IPS DF 4.7 (cell line): ENCODE measurements at regions not wholly inside any gene's neighbourhood (a gene's known extent, or its start where the extent isn't known, plus 50 kb on each side); places are given as distances from the start of the nearest gene placed in this dataset.
A peak's percentile ranks its signal among the peaks of the same experiment; 100 is the strongest.
"Not testable (repeated sequence)": the region's sequence is repeated elsewhere in the genome, so short reads cannot be mapped to it uniquely, and the experiment has no call there.

Source experiments
- DNase-seq: peaks from one replicate; pipeline ENCODE4 v3.0.0-alpha.2; 2013; ENCODE audit warnings: low spot score; ENCODE audit errors: extremely low read depth

GRCh38 chr3:66928252-66928651, 69.9 kb upstream of the KBTBD8 start:
- DNase-seq, result no peak

- DNase-seq, result no peak
Measured at GRCh38 chr3:66931291-66931690, 66.8 kb upstream of the KBTBD8 start.

- DNase-seq, result no peak
Measured at GRCh38 chr3:66931699-66932098, 66.4 kb upstream of the KBTBD8 start.

GRCh38 chr3:66933233-66933632, 64.9 kb upstream of the KBTBD8 start:
- DNase-seq, result peak; percentile 53

- DNase-seq, result no peak
Measured at GRCh38 chr3:66934041-66934440, 64.1 kb upstream of the KBTBD8 start.

GRCh38 chr3:66934725-66935124, 63.4 kb upstream of the KBTBD8 start:
- DNase-seq, result no peak

GRCh38 chr3:66937041-66937440, 61.1 kb upstream of the KBTBD8 start:
- not testable (repeated sequence) for DNase-seq

- peak; percentile 80 for DNase-seq
Measured at GRCh38 chr3:66938338-66938963, 59.7 kb upstream of the KBTBD8 start.

GRCh38 chr3:66948041-66948440, 50.1 kb upstream of the KBTBD8 start:
- no peak for DNase-seq
